Activated CD8-positive, alpha-beta memory T cell treated with anti-CD3 and anti-CD28 coated beads for 48 hours (primary cell): ENCODE measurements at regions not wholly inside any gene's neighbourhood (a gene's known extent, or its start where the extent isn't known, plus 50 kb on each side); places are given as distances from the start of the nearest gene placed in this dataset.

Experiments
- DNase-seq, 3 experiments: peaks; one replicate each; pipeline ENCODE4 v3.0.0-alpha.2; 2020; ENCODE audit warnings: low read depth in 2 of 3, low spot score in 2 of 3

DNA sequence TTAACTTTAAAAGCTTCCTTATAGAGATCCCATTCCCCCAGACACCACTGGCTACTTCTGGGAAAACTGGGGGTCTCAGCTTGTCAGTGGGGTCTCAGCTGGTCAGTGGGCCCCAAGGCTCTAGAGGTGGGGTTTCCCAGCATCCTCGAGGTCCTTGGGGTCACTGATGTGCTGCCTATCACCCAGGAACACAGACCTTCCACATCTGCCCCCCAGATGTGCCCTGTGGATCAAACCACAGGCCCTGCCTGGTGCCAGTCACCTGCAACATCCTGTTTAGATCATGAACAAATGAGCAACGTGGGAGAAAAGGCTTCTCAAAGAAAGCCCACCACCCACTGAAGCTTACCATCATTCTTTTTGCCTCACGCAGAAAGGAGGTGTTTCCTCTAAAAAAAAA is 165.6 kb upstream of the FSTL4 start:
- no peak for DNase-seq

DNA sequence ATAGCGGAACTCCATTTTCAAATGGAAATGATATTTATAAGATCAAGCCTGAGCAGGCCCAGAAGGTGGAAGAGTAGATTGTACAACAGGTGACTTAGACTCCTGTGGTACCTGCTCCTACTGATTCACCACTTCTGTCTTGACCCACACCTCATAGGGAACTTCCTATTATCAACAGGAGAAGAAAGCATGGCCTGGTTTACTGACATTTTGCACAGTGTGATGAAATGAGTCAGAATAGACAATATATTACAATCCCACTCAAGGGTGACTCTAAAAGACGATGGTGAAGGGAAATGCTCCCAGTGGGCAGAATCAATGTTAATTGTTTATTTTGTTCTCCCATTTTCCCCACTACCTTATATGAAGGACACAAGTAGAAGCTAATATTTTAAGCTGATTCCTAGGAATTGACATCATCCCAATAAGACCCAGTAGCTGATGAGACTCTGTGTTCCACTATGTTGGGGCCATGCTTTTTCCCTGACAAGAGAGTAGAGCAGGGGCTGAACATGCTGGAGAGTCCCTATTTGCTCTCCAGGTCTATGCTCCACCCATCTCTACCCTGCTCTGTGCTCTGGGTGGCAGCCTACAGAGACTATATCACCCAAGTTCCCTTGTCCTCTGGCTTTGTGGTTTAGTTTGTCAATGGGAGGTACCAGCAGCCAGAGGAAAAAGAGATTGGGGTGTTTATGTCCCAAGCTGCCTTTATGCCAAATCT is 163.4 kb upstream of the FSTL4 start:
- DNase-seq = no peak

DNA sequence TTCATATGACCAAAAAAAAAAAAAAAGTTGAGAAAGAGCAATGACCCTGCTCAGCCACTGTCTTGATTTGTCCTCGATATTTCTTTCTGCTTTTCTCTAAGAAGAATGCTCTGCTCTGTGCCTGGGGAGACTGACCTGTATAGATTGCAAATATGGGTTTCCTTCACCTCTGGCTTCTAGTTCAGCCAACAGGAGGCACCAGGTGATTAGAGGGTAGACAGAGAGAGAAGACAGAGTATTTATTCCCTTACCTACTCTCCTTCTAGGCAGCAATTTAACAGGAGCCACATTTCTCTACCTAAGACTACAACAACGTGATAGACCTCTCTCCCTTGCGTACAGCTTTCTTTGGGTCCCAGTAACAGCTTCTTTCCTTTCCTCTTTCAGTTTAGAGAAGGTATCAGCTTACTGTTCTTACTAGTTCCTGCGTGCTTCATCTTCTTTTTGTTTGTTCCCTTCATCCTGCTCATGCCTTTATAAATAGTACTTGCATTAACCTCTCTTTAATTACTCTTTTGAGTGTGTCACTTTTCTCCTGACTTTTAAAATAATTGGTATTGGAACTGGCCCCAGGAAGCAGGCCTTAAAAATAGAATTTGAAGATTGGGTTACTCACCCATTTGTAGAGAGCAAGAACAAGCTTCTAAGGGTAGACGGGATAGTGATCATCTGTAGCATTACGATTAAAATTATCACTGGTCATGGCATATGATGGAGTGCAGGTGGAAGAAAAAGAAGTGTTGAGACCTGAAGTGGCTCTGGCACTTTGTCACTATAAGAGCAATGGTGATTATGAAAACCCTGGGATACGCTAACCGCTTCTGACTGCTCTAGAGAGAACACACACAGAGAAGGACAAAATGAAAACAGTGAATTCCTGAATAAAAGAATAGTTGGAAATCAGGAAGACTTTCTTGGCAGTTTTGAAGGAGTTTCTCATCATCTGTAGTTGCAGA is 161.2 kb upstream of the FSTL4 start:
- no peak for DNase-seq

DNA sequence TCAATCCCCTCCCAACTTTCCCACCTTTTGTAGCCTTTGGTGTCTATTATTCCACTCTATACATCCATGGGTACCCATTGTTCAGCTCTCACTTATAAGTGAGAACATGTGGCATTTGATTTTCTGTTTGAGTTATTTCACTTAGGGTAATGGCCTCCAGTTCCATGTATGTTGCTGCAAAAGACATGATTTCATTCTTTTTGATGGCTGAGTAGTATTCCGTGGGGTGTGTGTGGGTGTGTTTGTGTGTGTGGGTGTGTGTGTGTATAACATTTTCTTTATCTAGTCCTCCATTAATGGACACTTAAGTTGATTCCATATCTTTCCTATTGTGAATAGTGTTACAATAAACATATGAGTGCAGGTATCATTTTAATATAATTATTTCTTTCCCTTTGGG is 157.5 kb upstream of the FSTL4 start:
- no peak for DNase-seq

DNA sequence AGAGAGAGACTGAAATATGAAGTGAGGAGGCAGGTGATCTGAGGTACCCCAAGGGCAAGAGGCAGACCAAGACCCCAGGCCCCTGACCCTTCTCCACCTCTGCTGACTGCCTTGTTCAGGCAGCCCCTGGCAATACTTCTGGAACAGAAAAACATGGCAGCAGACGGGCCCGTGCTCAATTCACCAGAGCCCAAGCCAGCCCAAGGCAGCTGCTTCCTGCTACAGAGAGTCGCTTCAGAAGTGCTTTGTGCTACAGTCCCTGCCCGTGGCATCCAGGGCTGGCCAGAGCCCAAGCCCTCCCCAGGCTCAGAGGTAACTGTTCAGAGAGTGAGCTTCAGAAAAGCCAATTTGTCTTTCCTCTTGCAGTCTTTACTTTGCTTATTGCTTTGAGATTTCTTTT is 151.4 kb upstream of the FSTL4 start:
- DNase-seq = no peak

DNA sequence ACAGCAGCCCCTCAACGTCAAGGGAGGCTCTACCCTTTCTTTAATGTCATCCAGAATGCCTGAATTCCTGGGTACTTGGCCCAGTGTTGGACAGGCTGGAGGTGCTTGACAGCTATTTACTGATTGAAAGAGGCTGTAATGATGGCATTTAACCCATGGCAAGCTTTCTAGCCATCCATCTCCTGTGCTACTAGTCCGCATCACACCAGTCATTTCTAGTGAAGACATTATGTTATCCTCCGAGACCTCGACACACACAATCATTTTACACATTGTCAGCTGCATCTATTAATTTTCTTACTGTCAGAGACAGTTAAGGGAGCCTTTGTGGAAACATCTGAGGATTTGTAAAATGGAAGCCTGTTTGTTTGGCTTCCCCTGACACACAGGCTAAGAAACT is 149.3 kb upstream of the FSTL4 start:
- DNase-seq = no peak

DNA sequence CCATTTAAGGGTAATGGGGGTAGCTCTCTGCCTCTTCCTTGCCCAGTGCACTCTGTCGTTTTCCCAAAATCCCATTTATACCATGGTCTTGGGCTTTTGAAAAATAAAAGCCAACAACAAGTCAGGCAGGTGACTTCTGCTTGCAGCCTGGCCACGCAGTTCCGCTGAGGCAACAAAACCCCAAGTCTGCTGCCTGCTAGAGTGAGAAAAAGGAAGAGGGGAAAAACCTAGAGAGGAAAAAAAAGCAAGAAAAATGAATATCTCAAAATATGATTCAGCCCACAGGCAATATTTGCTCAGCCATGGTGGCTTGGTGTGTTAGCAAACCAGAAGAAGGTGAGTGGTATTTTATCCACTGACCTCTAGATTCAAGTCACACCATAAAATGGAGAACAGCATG is 148.2 kb upstream of the FSTL4 start:
- DNase-seq = no peak

DNA sequence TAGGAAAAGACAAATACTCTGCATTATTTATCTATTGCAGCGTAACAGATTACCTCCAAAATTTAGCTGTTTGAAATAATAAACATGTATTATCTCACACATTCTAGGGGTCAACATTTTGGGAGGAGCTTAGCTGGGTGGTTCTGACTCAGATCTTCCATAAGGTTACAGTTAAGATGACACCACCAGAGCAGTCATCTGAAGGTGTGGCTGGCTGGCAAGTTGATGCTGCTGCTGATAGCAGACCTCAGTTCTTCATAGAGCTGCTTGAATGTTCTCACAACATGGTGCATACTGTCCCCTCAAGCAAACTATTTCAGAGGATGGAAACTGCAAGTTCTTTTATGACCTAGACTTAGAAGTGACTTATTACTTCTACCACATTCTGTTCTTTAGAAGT is 146.3 kb upstream of the FSTL4 start:
- no peak for DNase-seq

DNA sequence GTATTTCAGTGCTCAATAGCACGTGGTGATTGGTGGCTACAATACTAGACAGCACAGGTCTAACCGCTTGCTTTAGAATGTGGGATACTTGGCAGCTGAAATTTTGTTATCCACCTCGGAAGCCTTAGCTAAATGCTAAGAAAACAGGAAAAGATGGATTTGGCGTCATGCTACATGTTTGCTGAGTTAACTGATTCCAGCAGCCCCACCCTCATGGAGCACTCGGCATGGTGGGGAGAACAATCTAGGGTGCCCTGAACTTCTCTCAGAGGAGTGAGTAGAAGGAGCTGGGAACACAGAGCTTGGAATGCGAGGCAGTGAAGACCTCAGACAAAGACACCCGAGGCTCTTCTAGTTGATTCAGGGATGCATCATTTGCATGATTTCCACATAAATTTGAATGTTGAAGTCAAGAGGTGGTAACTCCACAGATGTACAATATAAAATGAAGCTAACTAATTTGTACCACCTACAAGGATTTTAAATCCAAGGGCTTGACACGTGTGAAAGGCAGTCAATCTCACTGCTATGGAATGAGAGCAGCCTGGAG is 145.1 kb upstream of the FSTL4 start:
- no peak for DNase-seq

DNA sequence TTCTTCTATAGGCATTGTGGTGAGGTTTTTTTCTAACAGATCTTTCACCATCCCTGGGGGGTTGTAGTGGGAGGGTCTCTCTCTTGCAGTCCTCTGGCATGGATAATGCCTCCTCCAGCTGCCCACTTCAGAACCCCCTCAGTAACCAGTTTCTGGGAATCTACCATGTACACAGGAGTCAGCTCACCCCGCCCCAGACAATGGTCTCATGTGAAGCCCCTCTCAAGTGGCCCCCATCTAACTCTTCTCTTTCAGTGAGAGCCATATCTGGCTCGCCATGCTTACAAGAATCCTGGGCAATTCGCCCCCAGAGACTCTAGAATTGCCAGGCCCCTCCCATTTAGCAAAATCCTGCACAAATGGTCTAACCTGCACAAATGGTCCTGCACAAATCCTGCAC is 144.4 kb upstream of the FSTL4 start:
- DNase-seq = no peak

DNA sequence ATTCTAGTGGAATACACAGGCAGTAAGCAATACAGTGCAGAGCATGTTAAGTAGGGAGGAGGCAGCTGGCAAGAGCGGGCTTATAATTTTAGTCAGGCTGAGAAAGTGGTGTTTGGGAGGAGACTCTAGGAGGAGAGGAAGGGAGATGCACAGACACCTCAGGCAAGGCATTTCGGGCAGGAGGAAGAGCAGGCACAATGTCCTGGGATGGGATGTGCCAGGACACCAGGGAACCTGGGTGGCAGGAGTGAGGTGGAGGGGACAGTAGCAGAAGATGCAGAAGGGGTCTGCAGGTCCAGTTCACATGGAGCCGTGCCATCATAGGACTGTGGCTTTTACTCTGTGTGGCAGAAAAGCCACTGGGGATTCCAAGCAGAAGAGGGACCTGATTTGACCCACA is 143.7 kb upstream of the FSTL4 start:
- no peak for DNase-seq

DNA sequence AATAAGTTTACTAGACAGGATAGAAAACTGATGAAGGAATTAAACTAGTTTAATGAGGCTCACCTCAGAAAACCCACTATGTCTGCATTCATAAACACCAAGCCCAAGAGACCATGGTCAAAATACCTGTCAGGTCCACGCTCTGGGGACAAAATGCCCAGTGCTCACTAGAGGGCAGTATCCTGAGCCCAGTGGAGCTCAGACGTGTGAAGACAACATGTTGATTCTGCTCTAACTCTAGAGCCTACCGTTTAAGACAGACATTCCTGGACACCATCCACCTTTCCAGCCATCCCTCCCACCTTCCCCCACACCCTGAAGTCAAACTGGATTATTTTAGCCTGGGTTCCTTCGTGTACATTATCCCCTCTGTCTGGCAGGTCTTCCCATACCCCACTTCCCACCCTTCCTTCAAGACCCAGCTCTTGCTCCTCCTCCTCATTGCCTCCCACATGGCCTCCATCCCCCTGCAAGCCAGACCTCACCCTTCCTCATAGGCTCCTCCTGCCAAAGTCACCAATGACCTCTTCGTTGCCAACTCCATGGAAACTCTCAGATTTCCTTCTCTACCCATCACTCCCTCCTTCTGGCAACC is 142.3 kb upstream of the FSTL4 start:
- no peak for DNase-seq

DNA sequence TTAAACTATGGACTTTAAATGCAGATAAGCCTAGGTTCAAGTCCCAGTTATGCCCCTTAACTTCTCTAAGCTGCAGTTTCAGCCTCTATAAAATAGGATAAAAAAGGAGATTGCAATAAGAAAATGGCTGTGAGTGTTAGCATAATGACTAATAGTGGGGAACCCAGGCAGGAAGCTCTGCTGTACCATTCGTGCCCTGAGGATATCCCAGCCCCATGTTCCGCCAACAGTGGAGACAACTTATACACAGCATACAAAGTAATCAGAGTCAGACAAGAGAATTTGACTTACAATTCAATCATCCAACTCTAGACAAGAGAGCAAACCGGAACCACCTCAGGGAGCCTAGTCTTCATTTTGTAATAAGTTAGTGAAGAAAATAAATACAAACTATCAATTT is 141.5 kb upstream of the FSTL4 start:
- DNase-seq = no peak

DNA sequence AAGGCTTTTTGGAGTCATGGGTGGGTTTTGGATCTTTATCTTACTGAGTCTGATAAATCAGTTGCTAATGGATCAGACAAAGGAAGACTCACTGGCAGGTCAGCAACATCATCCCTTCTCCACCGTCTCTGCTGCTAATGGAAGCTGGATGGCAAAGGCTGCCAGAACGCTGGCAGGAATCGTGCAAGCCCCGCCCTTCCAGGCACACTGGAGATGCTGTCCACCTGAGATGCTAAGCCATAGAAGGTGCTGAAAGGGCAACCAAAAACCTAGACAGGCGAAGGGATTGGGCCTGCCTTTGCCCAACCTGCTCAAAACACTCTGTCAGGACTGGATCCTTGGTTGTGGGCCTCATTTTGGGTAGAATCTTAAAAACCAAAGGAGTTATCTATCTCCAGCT is 139.5 kb upstream of the FSTL4 start:
- no peak for DNase-seq

DNA sequence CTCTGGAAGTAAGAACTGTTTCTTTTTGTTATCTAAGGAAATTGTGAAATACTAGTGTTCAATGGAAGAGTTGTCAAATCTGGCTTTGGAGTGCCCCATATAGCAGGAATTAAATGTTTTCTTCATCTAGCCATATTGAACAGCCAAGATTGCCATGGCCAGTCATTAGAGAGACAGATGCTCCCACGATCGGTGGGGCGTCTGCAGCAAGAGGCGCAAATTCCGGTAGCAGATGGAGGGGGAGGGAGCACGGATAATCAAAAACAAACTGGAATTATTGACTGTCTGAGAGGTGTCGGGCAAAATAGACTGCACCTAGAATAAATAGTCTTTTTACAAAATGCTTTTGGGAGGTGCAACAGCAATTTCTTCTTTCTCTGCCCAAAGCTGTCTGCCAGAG is 139.1 kb upstream of the FSTL4 start:
- DNase-seq = no peak

DNA sequence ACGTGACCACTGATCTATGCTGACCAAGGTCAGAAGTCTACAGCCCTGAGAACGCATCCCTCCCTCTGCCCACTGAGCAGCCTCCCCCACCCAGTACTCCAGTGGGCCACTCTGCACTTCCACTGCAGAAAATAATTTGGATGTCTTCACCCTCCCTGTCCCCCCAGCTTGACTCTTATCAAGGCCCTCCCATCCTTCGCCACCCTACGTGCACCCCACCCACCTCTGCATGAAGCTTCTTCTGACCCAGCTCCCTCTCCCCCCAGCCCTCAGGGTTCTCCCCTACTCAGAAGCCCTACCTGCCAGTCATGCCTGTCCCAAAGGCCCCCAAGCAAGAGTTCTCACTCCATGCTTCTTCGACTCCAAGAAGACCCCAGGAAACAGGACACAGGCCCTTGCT is 138.5 kb upstream of the FSTL4 start:
- no peak for DNase-seq

DNA sequence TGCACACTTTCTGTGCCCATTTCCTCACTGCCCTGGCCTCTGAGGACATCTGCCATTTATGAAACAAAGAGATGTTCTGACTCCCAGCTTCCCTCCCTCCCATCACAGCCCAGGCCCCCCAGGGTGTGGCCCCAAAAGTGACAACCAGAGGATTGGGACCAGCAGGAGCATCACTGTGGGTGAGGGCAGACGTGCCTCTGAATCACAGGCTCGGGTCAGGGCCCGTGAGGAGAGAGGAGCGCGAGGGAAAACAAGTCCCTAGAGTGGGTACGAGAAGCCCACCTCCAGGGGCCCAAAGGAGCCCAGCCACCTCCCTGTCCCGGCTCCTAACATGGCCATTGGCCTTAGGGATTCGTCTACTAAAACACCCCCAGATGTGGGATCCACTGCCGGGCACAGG is 138.0 kb upstream of the FSTL4 start:
- no peak for DNase-seq

DNA sequence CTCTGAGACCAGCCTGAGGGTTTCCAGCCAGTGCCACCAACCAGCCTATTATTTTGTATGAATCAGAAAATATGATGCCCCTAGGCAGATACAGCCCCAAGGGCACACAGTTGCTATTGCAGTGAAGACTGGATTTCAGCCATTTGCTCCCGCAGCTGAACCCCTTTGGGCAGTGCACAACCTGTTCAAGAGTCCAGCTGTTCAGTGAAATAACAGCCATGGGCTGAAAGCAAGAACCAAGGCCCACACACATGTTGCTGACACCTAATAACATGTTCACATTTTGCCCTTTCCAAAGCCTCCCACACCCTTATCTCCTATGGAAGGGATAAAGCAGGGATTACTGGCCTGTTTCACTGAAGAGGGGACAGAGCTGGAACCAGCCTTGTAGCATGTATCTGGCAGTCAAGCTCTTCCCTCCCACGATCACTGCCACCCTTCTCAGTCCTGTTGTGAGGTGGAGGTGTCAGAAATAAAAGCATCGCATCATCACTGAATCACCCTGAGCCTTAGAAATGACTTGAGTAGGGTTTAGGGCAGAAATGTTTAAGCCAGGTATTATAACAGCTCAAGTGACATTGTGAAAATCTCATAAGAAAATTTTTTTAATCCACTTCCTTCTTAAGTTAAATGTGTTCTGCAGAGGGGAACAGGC is 137.1 kb upstream of the FSTL4 start:
- DNase-seq = no peak

DNA sequence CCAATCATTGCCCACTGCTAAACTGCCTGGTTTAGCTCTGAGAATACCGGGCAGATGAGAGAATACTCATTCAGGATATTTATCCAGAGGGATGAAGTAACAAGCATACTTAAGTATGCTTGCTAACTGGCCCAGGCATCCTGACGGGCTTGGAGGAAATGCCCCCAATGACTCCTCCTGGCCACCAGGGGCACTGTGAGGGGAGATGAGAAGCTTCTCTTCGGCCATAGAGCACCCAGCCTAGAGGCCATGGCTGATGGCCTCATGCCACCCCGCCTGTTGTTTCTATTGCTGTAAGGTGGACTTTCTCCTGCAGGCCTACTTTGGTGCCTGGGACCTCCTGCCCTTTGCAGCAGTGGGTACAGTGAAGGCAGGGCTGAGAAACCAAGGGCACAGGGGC is 134.5 kb upstream of the FSTL4 start:
- peak in 1 of 3 experiments; percentile 10 for DNase-seq

DNA sequence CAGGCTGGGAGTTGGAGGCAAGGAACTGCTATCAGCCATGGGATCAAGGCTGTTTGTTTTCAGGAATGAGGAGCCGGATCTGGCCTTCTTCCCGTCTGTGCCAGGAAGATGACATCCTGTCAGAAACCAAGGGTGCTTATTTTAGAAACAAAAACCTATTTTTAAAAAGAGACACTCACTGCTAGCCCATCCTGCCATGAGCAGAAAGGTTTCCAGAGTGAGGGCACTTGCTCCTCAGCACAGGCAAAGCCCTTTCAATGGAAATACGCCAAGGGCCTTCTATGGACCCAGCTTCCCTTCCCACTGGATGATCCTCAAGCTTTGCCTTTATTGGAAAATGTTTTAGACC is 132.6 kb upstream of the FSTL4 start:
- no peak for DNase-seq
